Right lobe of liver (tissue), 4 donors: ENCODE measurements at regions not wholly inside any gene's neighbourhood (a gene's known extent, or its start where the extent isn't known, plus 50 kb on each side); places are given as distances from the start of the nearest gene placed in this dataset.

ENCODE experiments used
- CTCF ChIP-seq, 4 donors: fragments of 200-600 bp in 3 of 4; fragments of 450-650 bp in 1 of 4; IDR thresholded peaks; one replicate each; pipeline versions ENCODE4 v1.5.1 to v1.8.0; 2016 to 2022; ENCODE audit warnings: antibody characterized with exemption in 4 of 4, mild to moderate bottlenecking in 2 of 4
- POLR2A ChIP-seq: fragments of 450-650 bp; IDR thresholded peaks from one replicate; pipeline ENCODE4 v1.6.1; 2017; ENCODE audit warnings: antibody characterized with exemption, mild to moderate bottlenecking
- donor health status: DM: no; HTN: no; CAD: no.
- donor health status: DM: no; HTN: no; CAD: no.
- donor health status: DM: no; HTN: yes; CAD: no.

GRCh38 chr3:193947596-193947995 is 188.4 kb upstream of the HES1 start:
- no peak for TF ChIP-seq CTCF (IDR thresholded peaks at IDR 0.05)
- no peak for TF ChIP-seq POLR2A
